Forelimb muscle (tissue), 1 donor: ENCODE measurements at regions not wholly inside any gene's neighbourhood (a gene's known extent, or its start where the extent isn't known, plus 50 kb on each side); places are given as distances from the start of the nearest gene placed in this dataset.
"Not testable (repeated sequence)": the region's sequence is repeated elsewhere in the genome, so short reads cannot be mapped to it uniquely, and the experiment has no call there.

ENCODE experiments used
- DNase-seq: peaks from one replicate; pipeline ENCODE4 v3.0.0-alpha.2; 2013; ENCODE audit warnings: low read depth

- DNase-seq = no peak
These were observed 124.6 kb downstream of the SHANK2 start for GRCh38 chr11:71127806-71128205.

- DNase-seq = not testable (repeated sequence)
These were observed 126.0 kb downstream of the SHANK2 start for GRCh38 chr11:71126401-71126800.

DNA sequence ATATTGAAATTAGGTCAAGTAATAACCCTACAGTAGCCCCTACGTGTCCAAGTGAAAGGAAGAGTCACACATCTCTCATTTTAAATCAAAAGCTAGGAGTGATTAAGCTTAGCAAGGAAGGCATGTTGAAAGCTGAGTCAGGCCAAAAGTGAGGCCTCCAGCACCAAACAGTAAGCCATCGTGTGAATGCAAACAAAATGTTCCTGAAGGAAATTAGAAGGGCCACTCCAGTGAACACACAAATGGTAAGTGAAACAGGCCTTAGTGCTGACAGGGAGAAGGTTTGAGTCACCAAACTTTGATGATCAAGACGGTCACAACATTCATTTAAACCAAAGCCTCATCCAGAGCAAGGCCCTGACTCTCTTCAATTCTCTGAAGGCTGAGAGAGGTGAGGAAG is 127.2 kb downstream of the SHANK2 start:
- DNase-seq = no peak

DNA sequence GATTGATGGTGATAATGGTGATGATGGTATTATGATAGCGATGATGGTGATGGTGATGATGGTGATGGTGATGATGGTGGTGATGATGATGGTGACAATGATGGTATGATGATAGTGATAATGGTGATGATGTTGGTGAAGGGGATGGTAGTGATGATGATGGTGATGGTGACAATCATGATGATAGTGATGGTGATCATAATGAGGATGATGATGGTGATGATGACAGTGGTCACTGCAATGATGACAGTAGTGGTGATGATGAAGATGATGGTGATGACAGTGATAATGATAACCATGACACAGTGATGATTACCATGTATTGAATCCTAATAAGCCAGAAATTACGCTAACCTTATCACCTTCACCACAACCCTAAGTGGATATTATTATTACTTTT is 128.2 kb downstream of the SHANK2 start:
- no peak for DNase-seq

DNA sequence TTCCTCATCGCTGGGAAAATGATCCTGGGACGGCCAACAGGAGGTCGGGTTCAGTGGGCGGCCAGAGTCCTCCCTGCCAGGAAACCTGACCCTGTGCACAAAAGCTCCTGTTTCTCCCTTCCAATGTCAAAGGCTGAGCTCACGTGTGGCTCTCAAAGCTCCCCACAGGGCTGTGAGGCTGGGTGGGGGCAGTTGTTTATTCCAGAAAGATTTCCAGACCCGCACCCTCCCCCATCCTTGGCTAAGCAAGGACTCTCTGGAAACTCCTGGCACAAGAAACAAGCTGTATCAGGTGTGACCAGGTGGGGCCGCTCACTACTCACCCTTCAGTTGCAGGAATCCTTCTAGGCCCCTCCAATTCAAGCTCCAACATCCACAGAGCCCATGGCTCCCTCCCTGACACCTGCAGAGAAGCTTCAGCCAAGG is 131.9 kb downstream of the SHANK2 start:
- no peak for DNase-seq

GRCh38 chr11:71119656-71120269 is 132.6 kb downstream of the SHANK2 start:
- DNase-seq = no peak

DNA sequence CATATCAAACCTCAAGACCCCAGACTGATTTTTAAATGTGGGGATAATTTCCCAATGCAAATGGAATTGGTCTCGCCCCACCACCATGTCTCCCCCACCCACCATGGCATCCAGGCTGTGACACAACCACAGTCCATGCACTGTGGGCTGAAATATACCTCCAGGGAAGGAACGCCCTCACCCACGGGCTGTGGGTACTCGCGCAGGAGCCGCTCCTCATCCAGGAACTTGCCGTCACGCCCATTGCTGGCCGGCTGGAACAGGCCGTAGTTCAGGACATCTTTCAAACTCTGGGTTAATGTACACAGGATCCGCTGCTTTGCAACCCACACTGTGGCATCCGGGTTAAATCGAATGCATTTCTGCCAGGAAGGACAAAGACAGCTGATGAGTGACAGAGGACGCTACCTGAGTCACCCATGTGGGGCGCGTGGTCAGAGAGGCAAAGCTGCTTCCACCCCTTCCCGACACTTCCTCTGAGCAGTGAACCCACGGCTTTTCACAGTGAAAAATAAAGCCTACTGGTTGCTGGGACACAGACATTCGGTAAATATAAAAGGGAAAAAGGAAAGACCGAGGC is 133.6 kb downstream of the SHANK2 start:
- DNase-seq = no peak

DNA sequence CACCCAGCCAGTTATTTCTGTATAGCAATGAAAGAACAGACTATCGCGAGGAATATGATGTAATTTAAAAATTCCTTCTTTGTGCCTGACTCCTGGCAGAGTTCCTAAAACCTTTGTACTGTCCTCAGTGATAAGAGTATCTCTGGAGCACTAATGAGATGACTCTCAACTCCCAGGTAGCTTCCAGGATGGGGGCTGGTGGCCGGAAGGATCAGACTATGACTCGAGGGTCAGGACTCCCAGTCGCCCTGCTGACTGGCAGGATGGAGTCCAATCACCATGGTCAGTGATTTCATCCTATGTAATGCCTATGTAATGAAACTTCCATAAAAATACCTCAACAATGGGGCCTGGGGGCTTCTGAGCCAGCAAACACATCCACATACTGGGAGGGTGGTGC is 135.1 kb downstream of the SHANK2 start:
- DNase-seq = no peak

DNA sequence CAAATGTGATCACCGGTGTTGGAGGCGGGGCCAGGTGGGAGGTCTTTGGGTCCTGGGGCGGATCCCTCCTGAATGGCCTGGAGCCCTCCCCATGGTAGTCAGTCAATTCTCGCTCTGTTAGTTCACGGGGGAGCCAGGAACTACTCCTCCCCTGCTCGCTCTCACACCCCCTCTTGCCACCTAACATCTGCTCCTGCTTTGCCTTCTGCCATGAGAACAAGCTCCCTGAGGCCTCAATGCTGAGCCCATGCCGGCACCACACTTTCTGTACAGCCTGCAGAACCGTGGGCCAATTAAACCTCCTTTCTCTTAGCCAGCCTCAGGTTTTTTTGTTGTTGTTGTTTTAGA is 135.7 kb downstream of the SHANK2 start:
- DNase-seq = no peak

DNA sequence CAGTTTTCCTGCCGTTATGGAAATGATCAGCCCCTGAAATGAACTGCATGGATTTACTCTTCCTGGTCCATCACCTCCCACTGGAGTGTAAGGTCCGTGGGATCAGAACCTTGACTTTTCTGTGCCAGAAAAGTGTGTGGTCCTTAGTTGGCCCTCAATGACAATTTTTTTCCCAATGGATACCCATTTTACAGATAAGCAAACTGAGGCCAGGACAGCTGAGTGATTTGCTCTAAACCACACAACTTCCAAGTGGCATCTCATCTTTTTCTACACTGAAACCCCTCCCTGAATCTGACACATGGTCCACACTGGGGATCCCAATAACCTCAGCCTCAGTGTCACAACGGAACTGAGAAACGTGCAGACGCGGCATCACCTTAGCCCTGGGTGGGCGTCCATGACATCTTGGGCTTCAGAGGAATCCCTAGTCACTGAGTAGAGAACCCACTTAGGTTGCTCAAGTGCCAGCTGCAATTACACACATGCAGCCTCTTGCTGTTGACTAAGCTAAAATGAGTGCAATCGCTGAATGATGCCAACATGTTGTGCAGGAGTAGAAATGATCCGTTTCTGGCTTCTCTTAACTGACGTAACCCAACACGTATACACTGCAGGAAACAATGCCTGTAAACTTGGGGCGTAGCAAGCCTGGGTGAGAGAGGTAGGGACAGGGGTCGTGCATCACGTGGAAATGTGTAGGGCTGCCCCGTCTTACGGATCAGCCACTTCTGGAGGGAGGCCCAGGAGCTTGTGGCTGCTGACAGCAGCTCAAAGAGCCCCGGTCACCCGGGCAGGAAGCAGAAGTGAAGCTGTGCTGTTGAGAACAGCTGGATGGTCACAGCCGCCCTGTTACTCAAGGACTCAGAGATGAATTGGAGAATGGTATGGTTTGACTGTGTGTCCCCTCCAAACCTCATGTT is 136.3 kb downstream of the SHANK2 start:
- DNase-seq = no peak

DNA sequence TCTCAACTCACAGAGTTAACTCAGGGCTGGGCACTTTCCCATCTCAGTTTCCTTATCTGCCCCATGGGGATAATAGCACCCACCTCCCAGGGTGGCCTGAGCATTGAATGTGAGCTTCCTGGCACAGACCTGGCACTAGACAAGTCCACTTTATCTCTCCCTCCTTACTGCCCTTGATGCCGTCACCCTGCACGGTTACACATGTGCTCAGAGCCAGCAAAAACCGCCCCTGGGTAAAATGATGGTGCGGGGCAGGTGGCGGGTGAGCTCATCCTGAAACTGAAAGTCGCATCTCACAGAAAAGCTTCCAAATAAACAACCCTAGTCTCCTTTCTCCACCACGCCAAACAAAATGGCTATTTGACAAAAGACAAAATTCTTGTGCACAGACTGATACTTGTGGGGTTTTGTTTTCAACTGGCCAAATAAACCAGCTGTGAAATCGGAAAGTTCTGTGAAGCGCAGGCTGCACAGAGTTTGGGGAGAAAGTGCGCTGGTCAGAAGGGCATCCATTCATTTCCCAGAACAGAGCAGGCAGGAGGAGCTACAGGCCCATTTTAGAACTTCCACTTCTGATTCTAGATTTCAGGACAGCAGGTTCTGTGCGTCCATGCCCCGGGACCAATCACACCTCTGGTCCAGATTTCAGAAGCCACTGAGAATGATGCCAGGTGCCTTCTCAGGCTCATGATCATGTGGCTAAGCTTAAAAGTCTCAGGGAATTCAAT is 138.1 kb downstream of the SHANK2 start:
- DNase-seq = no peak

DNA sequence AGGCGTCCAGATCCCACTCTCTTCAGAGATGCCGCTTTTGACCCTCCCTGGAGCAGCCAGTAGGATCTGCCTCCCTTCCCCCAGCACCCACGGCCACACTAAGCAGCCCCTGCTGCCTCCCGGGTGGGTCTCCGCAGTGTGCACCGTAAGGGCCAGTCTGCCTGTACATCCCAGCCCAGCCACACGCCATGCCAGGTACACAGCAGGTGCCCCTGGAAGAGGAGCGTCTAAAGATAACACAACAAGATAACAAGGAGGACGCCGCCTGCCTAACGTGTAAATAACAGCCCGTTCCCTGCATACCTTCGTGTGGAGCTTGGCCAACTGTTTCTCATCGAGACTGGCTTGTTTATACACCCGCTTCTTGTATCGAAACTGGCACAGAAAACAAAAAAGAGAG is 139.4 kb downstream of the SHANK2 start:
- DNase-seq = no peak

DNA sequence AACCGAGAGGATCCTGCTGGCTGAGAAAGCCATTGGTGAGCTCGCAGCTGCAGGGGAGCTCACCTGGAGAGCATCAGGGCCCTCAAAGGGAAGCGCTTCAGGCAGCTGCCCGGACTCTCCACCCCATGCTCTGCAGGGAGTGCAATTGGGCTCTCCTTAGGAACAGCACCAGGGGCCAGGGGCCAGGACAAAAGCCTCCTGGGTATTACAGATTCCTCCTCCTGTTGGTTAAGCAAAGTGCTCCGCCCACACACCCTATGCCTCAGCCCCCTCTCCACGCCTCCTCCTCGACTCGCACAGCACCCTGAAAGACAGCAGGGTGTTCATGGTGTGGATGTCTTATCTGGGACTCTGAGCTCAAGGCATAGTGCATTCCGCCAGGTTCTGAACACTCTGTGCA is 139.9 kb downstream of the SHANK2 start:
- DNase-seq = no peak

- DNase-seq = no peak
These were observed 142.8 kb downstream of the SHANK2 start for GRCh38 chr11:71109586-71109985.

GRCh38 chr11:71109186-71109585 is 143.2 kb downstream of the SHANK2 start:
- no peak for DNase-seq

GRCh38 chr11:71108013-71108865 is 144.1 kb downstream of the SHANK2 start:
- no peak for DNase-seq

- DNase-seq = no peak
These were observed 145.7 kb downstream of the SHANK2 start for GRCh38 chr11:71106671-71107070.

DNA sequence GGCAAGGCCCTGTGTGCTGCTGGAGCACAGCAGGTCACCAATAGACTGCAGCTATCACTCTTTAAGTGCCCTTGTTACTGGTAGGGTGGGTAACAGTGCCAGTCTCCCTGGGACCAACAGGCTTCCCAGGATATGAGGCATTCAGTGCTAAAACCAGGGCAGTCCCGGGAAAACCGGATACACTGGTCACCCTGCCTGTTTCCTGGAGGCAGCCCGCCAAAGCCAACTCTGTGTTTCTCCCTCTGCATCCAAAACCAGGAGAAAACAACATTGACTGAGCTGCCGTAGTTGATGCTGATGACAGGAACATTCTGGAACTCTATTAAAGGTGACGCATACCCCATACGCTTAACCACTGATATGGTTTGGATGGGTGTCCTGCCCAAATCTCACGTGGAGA is 149.1 kb downstream of the SHANK2 start:
- DNase-seq = no peak

DNA sequence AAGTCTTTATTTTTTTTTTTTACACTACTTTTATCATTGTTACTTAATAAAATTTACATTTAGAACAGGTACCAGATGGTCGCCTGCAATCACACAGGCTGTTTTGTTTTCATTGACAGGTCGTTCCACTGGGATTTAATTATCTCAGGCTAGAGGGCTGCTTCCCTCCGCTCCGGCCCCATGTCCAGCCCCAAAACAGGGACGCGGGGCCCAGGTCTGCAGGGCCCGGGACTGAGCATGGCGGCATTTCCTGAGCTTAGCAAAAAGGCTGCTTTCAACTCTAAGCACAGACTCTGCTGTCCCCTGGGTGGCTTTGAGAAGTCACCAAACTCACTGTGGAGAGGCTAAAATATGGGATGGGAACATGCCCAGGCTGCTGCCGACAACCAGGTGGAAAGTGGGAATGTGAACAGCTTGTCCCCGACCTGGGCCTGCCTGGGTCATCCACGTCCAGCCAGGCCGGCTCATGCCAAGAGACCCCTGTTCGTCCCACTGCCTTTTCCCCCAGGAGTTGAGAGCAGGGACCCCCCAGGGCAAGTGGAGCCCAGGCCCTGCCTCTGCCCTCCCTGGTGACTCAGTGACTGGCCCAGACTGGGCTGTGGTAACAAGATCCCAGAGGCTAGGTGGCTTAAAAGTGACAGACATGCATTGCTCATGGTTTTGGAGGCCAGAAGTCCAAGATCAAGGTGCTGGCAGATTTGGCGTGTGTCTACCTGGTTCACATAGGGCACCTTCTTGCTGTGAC is 150.0 kb downstream of the SHANK2 start:
- DNase-seq = no peak

GRCh38 chr11:71101606-71102005 is 150.8 kb downstream of the SHANK2 start:
- no peak for DNase-seq

- no peak for DNase-seq
These were observed 151.3 kb downstream of the SHANK2 start for GRCh38 chr11:71101046-71101445.
